Ovary (tissue), 3 donors: ENCODE measurements at regions not wholly inside any gene's neighbourhood (a gene's known extent, or its start where the extent isn't known, plus 50 kb on each side); places are given as distances from the start of the nearest gene placed in this dataset.

Experiments used
- CTCF ChIP-seq, 3 donors: fragments of 450-650 bp in 2 of 3; fragments of 200-600 bp in 1 of 3; IDR thresholded peaks; one replicate each; pipeline versions ENCODE4 v1.5.1 to v1.8.0; 2016 to 2022; ENCODE audit warnings: antibody characterized with exemption in 3 of 3, mild to moderate bottlenecking in 1 of 3
- EP300 ChIP-seq: sonication (generic); formaldehyde crosslinking; IDR thresholded peaks from one replicate; pipeline ENCODE4 v1.6.1; 2017; ENCODE audit warnings: antibody characterized with exemption
- donor health status: DM: no; HTN: no; CAD: no.

- TF ChIP-seq EP300 (no peak), CTCF (IDR thresholded peaks at IDR 0.05) (no peak)
Measured at GRCh38 chr12:60644076-60644475, 1048.2 kb downstream of the SLC16A7 start.
